ENCODE measurements at regions not wholly inside any gene's neighbourhood (a gene's known extent, or its start where the extent isn't known, plus 50 kb on each side); places are given as distances from the start of the nearest gene placed in this dataset.

GRCh38 chr6:132967871-132968270 lies 153.5 kb downstream of the RPS12 start (continued):
- no peak for TF ChIP-seq EP300 (IDR thresholded peaks at IDR 0.05; ENCODE audit: borderline replicate concordance in 1 of 2, low read depth in 1 of 2, low read length in 1 of 2)
- no peak for TF ChIP-seq RAD21 (IDR thresholded peaks at IDR 0.05; ENCODE audit: low read length)
- TF ChIP-seq NFIC (IDR thresholded peaks at IDR 0.05; ENCODE audit: borderline replicate concordance): no peak
- TF ChIP-seq IRF3 (IDR thresholded peaks at IDR 0.05; ENCODE audit: low read depth, low read length): no peak
- no peak for TF ChIP-seq MEF2A (IDR thresholded peaks at IDR 0.05; ENCODE audit: borderline replicate concordance, low read depth)
- TF ChIP-seq FOXM1 (IDR thresholded peaks at IDR 0.05; ENCODE audit: low read depth): no peak
- no peak for TF ChIP-seq FOXJ3 (CRISPR knock-in tag; IDR thresholded peaks at IDR 0.05)
- no peak for TF ChIP-seq POLR2AphosphoS5 (IDR thresholded peaks at IDR 0.05; ENCODE audit: low read depth, low read length)
- no peak for TF ChIP-seq FOSL2 (IDR thresholded peaks at IDR 0.05; ENCODE audit: borderline replicate concordance, low read depth)
- no peak for TF ChIP-seq ELF1 (IDR thresholded peaks at IDR 0.05)

DNA sequence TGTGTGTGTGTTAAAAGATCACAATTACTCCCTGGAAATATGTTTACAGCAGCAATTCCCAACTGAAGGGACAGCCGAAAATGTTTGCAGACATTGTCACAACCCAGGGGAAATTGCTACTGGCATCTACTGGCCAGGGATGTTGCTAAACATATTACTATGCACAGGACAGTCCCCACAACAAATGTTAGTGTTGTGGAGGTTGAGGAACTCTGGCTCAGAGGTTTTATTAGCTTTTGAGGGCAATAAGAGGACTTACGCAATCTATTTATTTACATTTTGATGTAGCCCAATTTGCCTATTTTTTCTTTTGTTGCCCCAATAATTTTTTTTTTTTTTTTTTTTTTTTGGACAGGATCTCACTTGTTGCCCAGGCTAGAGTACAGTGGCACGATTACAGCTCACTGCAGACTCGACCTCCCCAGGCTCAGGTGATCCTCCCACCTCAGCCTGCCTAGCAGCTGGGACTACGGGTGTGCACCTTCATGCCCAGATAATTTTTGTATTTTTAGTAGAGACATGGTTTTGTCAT lies 154.1 kb downstream of the RPS12 start:
- Histone ChIP-seq H3F3A (replicated peaks; ENCODE audit: insufficient read depth) (peaks cover 7% of the 10 kb centered on the region), H3K9me2 (no peaks in the 10 kb centered on the region), H3K9ac (no peak overlapping the region), H3K27ac (ENCODE audit: low read depth in 2 of 2, low read length in 1 of 2) (no peak overlapping the region), H3K9me3 (no peaks in the 10 kb centered on the region), H3K79me2 (ENCODE audit: insufficient read depth) (no peaks in the 10 kb centered on the region), H2AFZ (ENCODE audit: low read depth) (no peak overlapping the region), H3K4me3 (ENCODE audit: low read depth in 2 of 2, low read length in 1 of 2) (no peak overlapping the region), H4K20me1 (ENCODE audit: insufficient read depth) (no peaks in the 10 kb centered on the region), H3K27me3 (ENCODE audit: insufficient read depth) (no peaks in the 10 kb centered on the region), H3K36me3 (replicated peaks in 1 of 2; ENCODE audit: control insufficient read depth in 1 of 2, insufficient read depth in 2 of 2, low read length in 1 of 2) (no peaks in the 10 kb centered on the region), H3K4me2 (no peak overlapping the region), H3K4me1 (ENCODE audit: control insufficient read depth in 1 of 2, insufficient read depth in 2 of 2, low read depth in 1 of 2, low read length in 1 of 2) (peaks cover 0 to 15% of the 10 kb centered on the region in 2 experiments; a peak in 2 of 4 replicates)
- ChIA-PET POLR2A (no interaction called here), CTCF (interaction anchor here (0.7 kb wide), 1 partner anchor 127 kb away, joined by 3 read pairs; no protein-coding TSS in a partner anchor)
- 53% methylated on average over 5 of the region's 5 CpGs for WGBS (ENCODE audit: low lambda C conversion rate)
- no peak for DNase-seq
- TF ChIP-seq POLR2AphosphoS5 (IDR thresholded peaks at IDR 0.05; ENCODE audit: low read depth, low read length): no peak
- no peak for TF ChIP-seq MEF2A (IDR thresholded peaks at IDR 0.05; ENCODE audit: borderline replicate concordance, low read depth)
- TF ChIP-seq, protein P1, sequence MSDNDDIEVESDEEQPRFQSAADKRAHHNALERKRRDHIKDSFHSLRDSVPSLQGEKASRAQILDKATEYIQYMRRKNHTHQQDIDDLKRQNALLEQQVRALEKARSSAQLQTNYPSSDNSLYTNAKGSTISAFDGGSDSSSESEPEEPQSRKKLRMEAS (IDR thresholded peaks at IDR 0.05; ENCODE audit: low read depth): no peak
- TF ChIP-seq FOXJ3 (CRISPR knock-in tag; IDR thresholded peaks at IDR 0.05): no peak
- no peak for TF ChIP-seq GATA2 (CRISPR knock-in tag; IDR thresholded peaks at IDR 0.05)

GRCh38 chr6:132969196-132969595 lies 154.8 kb downstream of the RPS12 start:
- no peaks in the 10 kb centered on the region for H3K27me3 ChIP-seq (ENCODE audit: insufficient read depth)
- no peaks in the 10 kb centered on the region for H3K79me2 ChIP-seq (ENCODE audit: insufficient read depth)
- 46% methylated on average over 1 of the region's 1 CpG for WGBS (ENCODE audit: low lambda C conversion rate)
- ChIA-PET POLR2A (no interaction called here), CTCF (interaction anchor here (1.1 kb wide), 1 partner anchor 196 kb away, joined by 3 read pairs; no protein-coding TSS in a partner anchor)
- H2AFZ ChIP-seq (ENCODE audit: low read depth): no peak overlapping the region
- no peaks in the 10 kb centered on the region for H3K9me2 ChIP-seq
- H3K4me2 ChIP-seq: no peak overlapping the region
- H3K9me3 ChIP-seq: no peaks in the 10 kb centered on the region
- no peak overlapping the region for H3K9ac ChIP-seq
- H3F3A ChIP-seq (replicated peaks; ENCODE audit: insufficient read depth): peaks cover 5% of the 10 kb centered on the region
- no peaks in the 10 kb centered on the region for H4K20me1 ChIP-seq (ENCODE audit: insufficient read depth)
- no peak overlapping the region for H3K27ac ChIP-seq (ENCODE audit: low read depth in 2 of 2, low read length in 1 of 2)
- H3K4me1 ChIP-seq (ENCODE audit: control insufficient read depth in 1 of 2, insufficient read depth in 2 of 2, low read depth in 1 of 2, low read length in 1 of 2): peaks cover 0 to 13% of the 10 kb centered on the region in 2 experiments; a peak in 2 of 4 replicates
- H3K36me3 ChIP-seq (replicated peaks in 1 of 2; ENCODE audit: control insufficient read depth in 1 of 2, insufficient read depth in 2 of 2, low read length in 1 of 2): no peaks in the 10 kb centered on the region
- H3K4me3 ChIP-seq (ENCODE audit: low read depth in 2 of 2, low read length in 1 of 2): no peak overlapping the region
- DNase-seq: no peak
- TF ChIP-seq, protein P2, sequence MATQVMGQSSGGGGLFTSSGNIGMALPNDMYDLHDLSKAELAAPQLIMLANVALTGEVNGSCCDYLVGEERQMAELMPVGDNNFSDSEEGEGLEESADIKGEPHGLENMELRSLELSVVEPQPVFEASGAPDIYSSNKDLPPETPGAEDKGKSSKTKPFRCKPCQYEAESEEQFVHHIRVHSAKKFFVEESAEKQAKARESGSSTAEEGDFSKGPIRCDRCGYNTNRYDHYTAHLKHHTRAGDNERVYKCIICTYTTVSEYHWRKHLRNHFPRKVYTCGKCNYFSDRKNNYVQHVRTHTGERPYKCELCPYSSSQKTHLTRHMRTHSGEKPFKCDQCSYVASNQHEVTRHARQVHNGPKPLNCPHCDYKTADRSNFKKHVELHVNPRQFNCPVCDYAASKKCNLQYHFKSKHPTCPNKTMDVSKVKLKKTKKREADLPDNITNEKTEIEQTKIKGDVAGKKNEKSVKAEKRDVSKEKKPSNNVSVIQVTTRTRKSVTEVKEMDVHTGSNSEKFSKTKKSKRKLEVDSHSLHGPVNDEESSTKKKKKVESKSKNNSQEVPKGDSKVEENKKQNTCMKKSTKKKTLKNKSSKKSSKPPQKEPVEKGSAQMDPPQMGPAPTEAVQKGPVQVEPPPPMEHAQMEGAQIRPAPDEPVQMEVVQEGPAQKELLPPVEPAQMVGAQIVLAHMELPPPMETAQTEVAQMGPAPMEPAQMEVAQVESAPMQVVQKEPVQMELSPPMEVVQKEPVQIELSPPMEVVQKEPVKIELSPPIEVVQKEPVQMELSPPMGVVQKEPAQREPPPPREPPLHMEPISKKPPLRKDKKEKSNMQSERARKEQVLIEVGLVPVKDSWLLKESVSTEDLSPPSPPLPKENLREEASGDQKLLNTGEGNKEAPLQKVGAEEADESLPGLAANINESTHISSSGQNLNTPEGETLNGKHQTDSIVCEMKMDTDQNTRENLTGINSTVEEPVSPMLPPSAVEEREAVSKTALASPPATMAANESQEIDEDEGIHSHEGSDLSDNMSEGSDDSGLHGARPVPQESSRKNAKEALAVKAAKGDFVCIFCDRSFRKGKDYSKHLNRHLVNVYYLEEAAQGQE (IDR thresholded peaks at IDR 0.05; ENCODE audit: low read depth, low read length): no peak
- TF ChIP-seq NFIC (IDR thresholded peaks at IDR 0.05; ENCODE audit: borderline replicate concordance): no peak
- no peak for TF ChIP-seq POLR2AphosphoS5 (IDR thresholded peaks at IDR 0.05; ENCODE audit: low read depth, low read length)
- no peak for TF ChIP-seq EZH2phosphoT487 (IDR thresholded peaks at IDR 0.05; ENCODE audit: borderline replicate concordance, low read depth)
- no peak for TF ChIP-seq RCOR1 (IDR thresholded peaks at IDR 0.05; ENCODE audit: low read length)
- no peak for TF ChIP-seq TCF12 (IDR thresholded peaks at IDR 0.05)
- no peak for TF ChIP-seq RFX5 (IDR thresholded peaks at IDR 0.05; ENCODE audit: low read length)
- TF ChIP-seq, protein P1 (IDR thresholded peaks at IDR 0.05; ENCODE audit: low read depth): no peak
- no peak for TF ChIP-seq FOXM1 (IDR thresholded peaks at IDR 0.05; ENCODE audit: low read depth)
- TF ChIP-seq, protein P3, sequence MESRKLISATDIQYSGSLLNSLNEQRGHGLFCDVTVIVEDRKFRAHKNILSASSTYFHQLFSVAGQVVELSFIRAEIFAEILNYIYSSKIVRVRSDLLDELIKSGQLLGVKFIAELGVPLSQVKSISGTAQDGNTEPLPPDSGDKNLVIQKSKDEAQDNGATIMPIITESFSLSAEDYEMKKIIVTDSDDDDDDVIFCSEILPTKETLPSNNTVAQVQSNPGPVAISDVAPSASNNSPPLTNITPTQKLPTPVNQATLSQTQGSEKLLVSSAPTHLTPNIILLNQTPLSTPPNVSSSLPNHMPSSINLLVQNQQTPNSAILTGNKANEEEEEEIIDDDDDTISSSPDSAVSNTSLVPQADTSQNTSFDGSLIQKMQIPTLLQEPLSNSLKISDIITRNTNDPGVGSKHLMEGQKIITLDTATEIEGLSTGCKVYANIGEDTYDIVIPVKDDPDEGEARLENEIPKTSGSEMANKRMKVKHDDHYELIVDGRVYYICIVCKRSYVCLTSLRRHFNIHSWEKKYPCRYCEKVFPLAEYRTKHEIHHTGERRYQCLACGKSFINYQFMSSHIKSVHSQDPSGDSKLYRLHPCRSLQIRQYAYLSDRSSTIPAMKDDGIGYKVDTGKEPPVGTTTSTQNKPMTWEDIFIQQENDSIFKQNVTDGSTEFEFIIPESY (IDR thresholded peaks at IDR 0.05; ENCODE audit: borderline replicate concordance, low read depth): no peak

Measured in SK-N-SH (cell line).